ENCODE measurements at regions not wholly inside any gene's neighbourhood (a gene's known extent, or its start where the extent isn't known, plus 50 kb on each side); places are given as distances from the start of the nearest gene placed in this dataset.

- Mint-ChIP-seq H3K4me1 (no peaks in the 10 kb centered on the region), H3K4me3 (no peak overlapping the region), H3K36me3 (no peaks in the 10 kb centered on the region), H3K9me3 (peaks cover 0 to 11% (median 0%) of the 10 kb centered on the region in 11 donors), H3K27ac (no peak overlapping the region), H3K27me3 (no peaks in the 10 kb centered on the region)
- CTCF ChIA-PET = no interaction called here
- no peaks in the 10 kb centered on the region for H3K4me1 ChIP-seq (ENCODE audit: control insufficient read depth in 2 of 2, insufficient read depth in 2 of 2, low read length in 2 of 2)
- H3K9me3 ChIP-seq (ENCODE audit: control insufficient read depth in 2 of 3, low read length in 3 of 3) = no peaks in the 10 kb centered on the region
- no peak overlapping the region for H3K4me3 ChIP-seq (ENCODE audit: low read length)
- no peaks in the 10 kb centered on the region for H3K36me3 ChIP-seq (ENCODE audit: control insufficient read depth in 2 of 3, insufficient read depth in 3 of 3, low read length in 3 of 3)
- no peak overlapping the region for H3K27ac ChIP-seq (ENCODE audit: low read depth, low read length)
- POLR2A ChIA-PET = no interaction called here
- DNase-seq (no peak), ATAC-seq (no peak)
- intact Hi-C loops (cut with micrococcal nuclease) = no loop called here
- no peaks in the 10 kb centered on the region for H3K27me3 ChIP-seq (ENCODE audit: control insufficient read depth in 2 of 2, insufficient read depth in 2 of 2, low read length in 2 of 2)
Observed at GRCh38 chr2:17430326-17430725, 87.9 kb downstream of the RAD51AP2 start.

- Mint-ChIP-seq H3K36me3 (no peaks in the 10 kb centered on the region), H3K4me1 (no peaks in the 10 kb centered on the region), H3K9me3 (peaks cover 0 to 11% (median 0%) of the 10 kb centered on the region in 11 donors), H3K27me3 (no peaks in the 10 kb centered on the region), H3K27ac (no peak overlapping the region), H3K4me3 (no peak overlapping the region)
- DNase-seq (no peak), ATAC-seq (no peak)
- ChIA-PET CTCF (no interaction called here), POLR2A (no interaction called here)
- no peak overlapping the region for H3K4me3 ChIP-seq (ENCODE audit: low read length)
- H3K4me1 ChIP-seq (ENCODE audit: control insufficient read depth in 2 of 2, insufficient read depth in 2 of 2, low read length in 2 of 2) = no peaks in the 10 kb centered on the region
- no peaks in the 10 kb centered on the region for H3K27me3 ChIP-seq (ENCODE audit: control insufficient read depth in 2 of 2, insufficient read depth in 2 of 2, low read length in 2 of 2)
- intact Hi-C loops (cut with micrococcal nuclease) = no loop called here
- H3K9me3 ChIP-seq (ENCODE audit: control insufficient read depth in 2 of 3, low read length in 3 of 3) = no peaks in the 10 kb centered on the region
- H3K36me3 ChIP-seq (ENCODE audit: control insufficient read depth in 2 of 3, insufficient read depth in 3 of 3, low read length in 3 of 3) = no peaks in the 10 kb centered on the region
- no peak overlapping the region for H3K27ac ChIP-seq (ENCODE audit: low read depth, low read length)
Observed at GRCh38 chr2:17429130-17429529, 89.1 kb downstream of the RAD51AP2 start.

- Histone ChIP-seq H3K9me3 (ENCODE audit: control insufficient read depth in 2 of 3, low read length in 3 of 3) (no peaks in the 10 kb centered on the region), H3K27ac (ENCODE audit: low read depth, low read length) (no peak overlapping the region), H3K27me3 (ENCODE audit: control insufficient read depth in 2 of 2, insufficient read depth in 2 of 2, low read length in 2 of 2) (no peaks in the 10 kb centered on the region), H3K4me3 (ENCODE audit: low read length) (no peak overlapping the region), H3K36me3 (ENCODE audit: control insufficient read depth in 2 of 3, insufficient read depth in 3 of 3, low read length in 3 of 3) (no peaks in the 10 kb centered on the region), H3K4me1 (ENCODE audit: control insufficient read depth in 2 of 2, insufficient read depth in 2 of 2, low read length in 2 of 2) (no peaks in the 10 kb centered on the region)
- ChIA-PET POLR2A (no interaction called here), CTCF (no interaction called here)
- Mint-ChIP-seq H3K27ac (no peak overlapping the region), H3K4me1 (no peaks in the 10 kb centered on the region), H3K4me3 (no peak overlapping the region), H3K9me3 (peaks cover 0 to 7% (median 0%) of the 10 kb centered on the region in 11 donors), H3K27me3 (no peaks in the 10 kb centered on the region), H3K36me3 (no peaks in the 10 kb centered on the region)
- DNase-seq (no peak), ATAC-seq (no peak)
- intact Hi-C loops (cut with micrococcal nuclease) = no loop called here
Observed at GRCh38 chr2:17427401-17427800, 90.8 kb downstream of the RAD51AP2 start.

- ChIA-PET CTCF (no interaction called here), POLR2A (no interaction called here)
- Mint-ChIP-seq H3K27ac (no peak overlapping the region), H3K4me1 (no peaks in the 10 kb centered on the region), H3K4me3 (no peak overlapping the region), H3K36me3 (no peaks in the 10 kb centered on the region), H3K9me3 (peaks cover 0 to 7% (median 0%) of the 10 kb centered on the region in 11 donors), H3K27me3 (no peaks in the 10 kb centered on the region)
- intact Hi-C loops (cut with micrococcal nuclease) = no loop called here
- no peaks in the 10 kb centered on the region for H3K36me3 ChIP-seq (ENCODE audit: control insufficient read depth in 2 of 3, insufficient read depth in 3 of 3, low read length in 3 of 3)
- no peak overlapping the region for H3K4me3 ChIP-seq (ENCODE audit: low read length)
- DNase-seq (no peak), ATAC-seq (no peak)
- no peaks in the 10 kb centered on the region for H3K4me1 ChIP-seq (ENCODE audit: control insufficient read depth in 2 of 2, insufficient read depth in 2 of 2, low read length in 2 of 2)
- H3K27me3 ChIP-seq (ENCODE audit: control insufficient read depth in 2 of 2, insufficient read depth in 2 of 2, low read length in 2 of 2) = no peaks in the 10 kb centered on the region
- no peaks in the 10 kb centered on the region for H3K9me3 ChIP-seq (ENCODE audit: control insufficient read depth in 2 of 3, low read length in 3 of 3)
- H3K27ac ChIP-seq (ENCODE audit: low read depth, low read length) = no peak overlapping the region
Observed at GRCh38 chr2:17426743-17427142, 91.5 kb downstream of the RAD51AP2 start.

GRCh38 chr2:17422061-17422460, 96.2 kb downstream of the RAD51AP2 start:
- Histone ChIP-seq H3K9me3 (ENCODE audit: control insufficient read depth in 2 of 3, low read length in 3 of 3) (no peaks in the 10 kb centered on the region), H3K27ac (ENCODE audit: low read depth, low read length) (no peak overlapping the region), H3K4me3 (ENCODE audit: low read length) (no peak overlapping the region), H3K36me3 (ENCODE audit: control insufficient read depth in 2 of 3, insufficient read depth in 3 of 3, low read length in 3 of 3) (no peaks in the 10 kb centered on the region), H3K27me3 (ENCODE audit: control insufficient read depth in 2 of 2, insufficient read depth in 2 of 2, low read length in 2 of 2) (no peaks in the 10 kb centered on the region), H3K4me1 (ENCODE audit: control insufficient read depth in 2 of 2, insufficient read depth in 2 of 2, low read length in 2 of 2) (no peaks in the 10 kb centered on the region)
- Mint-ChIP-seq H3K4me1 (no peaks in the 10 kb centered on the region), H3K36me3 (no peaks in the 10 kb centered on the region), H3K27me3 (no peaks in the 10 kb centered on the region), H3K9me3 (peaks cover 0 to 4% (median 0%) of the 10 kb centered on the region in 11 donors), H3K27ac (no peak overlapping the region), H3K4me3 (no peak overlapping the region)
- ChIA-PET POLR2A (no interaction called here), CTCF (no interaction called here)
- DNase-seq = no peak
- no peak for ATAC-seq
- intact Hi-C loops (cut with micrococcal nuclease) = no loop called here

- Mint-ChIP-seq H3K27me3 (no peaks in the 10 kb centered on the region), H3K27ac (no peak overlapping the region), H3K9me3 (peaks cover 0 to 8% (median 0%) of the 10 kb centered on the region in 11 donors), H3K4me1 (no peaks in the 10 kb centered on the region), H3K4me3 (no peak overlapping the region), H3K36me3 (no peaks in the 10 kb centered on the region)
- CTCF ChIA-PET = no interaction called here
- ATAC-seq (no peak), DNase-seq (no peak)
- Histone ChIP-seq H3K27ac (ENCODE audit: low read depth, low read length) (no peak overlapping the region), H3K9me3 (ENCODE audit: control insufficient read depth in 2 of 3, low read length in 3 of 3) (no peaks in the 10 kb centered on the region), H3K27me3 (ENCODE audit: control insufficient read depth in 2 of 2, insufficient read depth in 2 of 2, low read length in 2 of 2) (no peaks in the 10 kb centered on the region), H3K4me3 (ENCODE audit: low read length) (no peak overlapping the region), H3K4me1 (ENCODE audit: control insufficient read depth in 2 of 2, insufficient read depth in 2 of 2, low read length in 2 of 2) (no peaks in the 10 kb centered on the region), H3K36me3 (ENCODE audit: control insufficient read depth in 2 of 3, insufficient read depth in 3 of 3, low read length in 3 of 3) (no peaks in the 10 kb centered on the region)
- intact Hi-C loops (cut with micrococcal nuclease) = no loop called here
- POLR2A ChIA-PET = no interaction called here
Observed at GRCh38 chr2:17416884-17417391, 101.3 kb downstream of the RAD51AP2 start.

GRCh38 chr2:17413036-17413435, 105.2 kb downstream of the RAD51AP2 start:
- no peaks in the 10 kb centered on the region for H3K36me3 ChIP-seq (ENCODE audit: control insufficient read depth in 2 of 3, insufficient read depth in 3 of 3, low read length in 3 of 3)
- no peak overlapping the region for H3K4me3 ChIP-seq (ENCODE audit: low read length)
- H3K4me3 Mint-ChIP-seq = no peak overlapping the region
- peaks cover 0 to 3% (median 0%) of the 10 kb centered on the region in 5 donors for H3K36me3 Mint-ChIP-seq
- no peak overlapping the region for H3K27ac ChIP-seq (ENCODE audit: low read depth, low read length)
- H3K27me3 ChIP-seq (ENCODE audit: control insufficient read depth in 2 of 2, insufficient read depth in 2 of 2, low read length in 2 of 2) = no peaks in the 10 kb centered on the region
- H3K9me3 ChIP-seq (ENCODE audit: control insufficient read depth in 2 of 3, low read length in 3 of 3) = no peaks in the 10 kb centered on the region
- no peak for ATAC-seq
- H3K27ac Mint-ChIP-seq = no peak overlapping the region
- H3K4me1 Mint-ChIP-seq = no peaks in the 10 kb centered on the region
- no peaks in the 10 kb centered on the region for H3K27me3 Mint-ChIP-seq
- no peak for DNase-seq
- H3K9me3 Mint-ChIP-seq = peaks cover 0 to 22% (median 7%) of the 10 kb centered on the region in 11 donors
- intact Hi-C loops (cut with micrococcal nuclease) = no loop called here
- ChIA-PET CTCF (no interaction called here), POLR2A (interaction anchor here (0.6 kb wide), 1 partner anchor 36 kb away, joined by 5 read pairs; no protein-coding TSS in a partner anchor)
- H3K4me1 ChIP-seq (ENCODE audit: control insufficient read depth in 2 of 2, insufficient read depth in 2 of 2, low read length in 2 of 2) = no peaks in the 10 kb centered on the region

Data from naive thymus-derived CD4-positive, alpha-beta T cell (primary cell).